NCI-H748 (cell line): ENCODE measurements at regions not wholly inside any gene's neighbourhood (a gene's known extent, or its start where the extent isn't known, plus 50 kb on each side); places are given as distances from the start of the nearest gene placed in this dataset.

Experiments used
- DNase-seq: peaks from one replicate; lab custom pipeline; 2025; ENCODE audit not compliant: unreplicated experiment; lab: John Stamatoyannopoulos, UW

- DNase-seq, result no peak
Measured at GRCh38 chr11:119860561-119861094, 131.6 kb upstream of the NECTIN1 start.

DNA sequence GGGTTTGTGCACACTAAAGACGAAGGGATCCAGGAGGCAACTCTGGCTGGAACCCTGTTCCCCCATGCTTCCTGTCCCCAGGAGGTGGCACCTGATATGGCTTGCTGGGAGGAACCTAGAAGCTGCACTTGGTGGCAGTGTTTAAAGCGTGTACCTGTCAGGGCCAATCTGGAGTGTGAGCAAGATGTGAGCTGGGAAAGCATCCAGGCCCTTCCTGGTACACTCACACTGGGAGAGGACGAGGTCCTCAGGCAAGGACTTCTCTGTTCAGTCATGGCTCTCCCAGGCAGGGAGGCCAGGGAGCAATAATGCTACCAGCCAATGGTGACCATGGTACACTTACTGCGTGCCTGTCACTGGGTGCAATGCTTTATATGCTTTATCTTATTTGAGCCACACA lies 130.7 kb upstream of the NECTIN1 start:
- DNase-seq, result no peak

DNA sequence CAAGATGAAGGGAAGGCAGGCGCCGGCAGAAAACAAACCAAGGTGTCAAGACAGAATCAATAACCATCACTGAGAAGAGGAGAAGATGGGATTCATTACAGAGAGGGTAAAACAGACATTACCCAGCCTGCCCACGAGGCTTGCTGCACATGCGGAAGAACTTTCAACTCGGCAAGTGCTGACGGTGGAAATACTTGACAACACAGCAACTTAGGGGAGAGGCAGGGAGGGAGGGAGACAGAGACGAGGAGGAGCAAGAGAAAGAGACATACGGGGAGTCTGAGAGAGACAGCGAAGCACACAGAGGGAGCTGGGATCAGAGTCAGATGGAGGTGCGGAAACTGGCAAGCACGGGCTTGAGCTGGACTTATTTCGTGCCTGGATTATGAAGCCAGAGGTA lies 129.3 kb upstream of the NECTIN1 start:
- DNase-seq, result no peak

GRCh38 chr11:119856681-119857485 lies 127.9 kb upstream of the NECTIN1 start:
- no peak for DNase-seq

- DNase-seq, result no peak
Measured at GRCh38 chr11:119855066-119855465, 126.1 kb upstream of the NECTIN1 start.

DNA sequence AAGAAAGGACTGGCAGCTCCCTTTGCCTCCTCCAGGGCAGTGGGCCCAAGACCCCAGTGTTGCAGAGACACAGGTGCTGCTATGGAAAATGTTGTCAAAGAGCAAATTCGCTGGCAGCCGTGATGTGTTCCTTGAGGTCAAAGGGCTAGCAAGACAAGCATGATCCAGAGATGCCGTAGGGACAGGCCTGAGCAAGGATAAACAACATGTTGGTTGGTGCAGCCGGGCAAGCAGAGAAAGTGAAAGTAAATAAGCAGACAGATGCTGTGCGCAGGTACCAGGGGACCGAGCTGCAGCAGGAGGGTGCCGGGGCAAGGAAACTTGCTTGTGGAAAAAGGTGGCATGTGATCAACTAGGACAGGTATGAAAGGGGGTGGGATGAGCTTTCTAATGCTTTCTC lies 125.5 kb upstream of the NECTIN1 start:
- DNase-seq, result peak; percentile 8

GRCh38 chr11:119853581-119854360 lies 124.8 kb upstream of the NECTIN1 start:
- DNase-seq, result no peak

DNA sequence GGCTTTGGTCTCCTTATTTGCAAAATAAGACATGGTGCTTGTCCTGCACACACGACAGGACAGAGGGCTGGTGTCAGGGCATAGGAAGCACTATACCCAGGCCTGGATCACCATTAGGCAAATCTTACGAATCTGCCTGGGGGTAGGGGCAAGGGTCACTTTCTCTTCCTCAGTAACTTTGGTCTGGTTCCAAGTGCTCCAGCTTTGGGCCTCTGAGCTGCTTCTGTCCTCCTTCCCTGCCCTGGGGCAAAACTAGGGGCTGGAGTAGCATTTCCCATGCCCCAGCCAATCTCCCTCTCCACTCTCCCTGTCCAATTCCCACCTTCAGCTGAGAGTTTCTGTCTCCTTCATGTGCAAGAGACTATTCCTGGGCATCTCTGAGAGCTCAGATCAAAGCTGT lies 123.7 kb upstream of the NECTIN1 start:
- no peak for DNase-seq

- DNase-seq, result no peak
Measured at GRCh38 chr11:119850822-119851409, 121.9 kb upstream of the NECTIN1 start.

DNA sequence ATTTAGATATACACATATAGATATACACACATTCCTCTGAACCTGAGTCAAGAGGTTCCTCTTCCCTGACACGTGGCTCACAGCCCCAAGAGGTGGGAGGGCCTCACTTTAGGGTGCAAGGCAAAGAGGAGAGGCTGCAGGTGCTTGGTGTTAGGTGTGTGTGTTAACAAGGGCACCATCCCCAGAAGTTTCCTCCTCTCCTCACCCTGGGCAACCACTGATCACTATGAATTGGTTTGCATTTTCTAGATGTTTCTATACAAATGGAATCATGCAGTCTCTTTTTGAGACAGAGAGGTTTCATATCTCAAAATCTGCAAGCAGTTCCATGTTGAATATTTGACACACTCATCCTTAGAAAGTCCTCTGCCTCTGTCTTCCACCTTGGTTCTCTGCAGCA lies 120.9 kb upstream of the NECTIN1 start:
- DNase-seq, result no peak

GRCh38 chr11:119847853-119848252 lies 118.9 kb upstream of the NECTIN1 start:
- no peak for DNase-seq

DNA sequence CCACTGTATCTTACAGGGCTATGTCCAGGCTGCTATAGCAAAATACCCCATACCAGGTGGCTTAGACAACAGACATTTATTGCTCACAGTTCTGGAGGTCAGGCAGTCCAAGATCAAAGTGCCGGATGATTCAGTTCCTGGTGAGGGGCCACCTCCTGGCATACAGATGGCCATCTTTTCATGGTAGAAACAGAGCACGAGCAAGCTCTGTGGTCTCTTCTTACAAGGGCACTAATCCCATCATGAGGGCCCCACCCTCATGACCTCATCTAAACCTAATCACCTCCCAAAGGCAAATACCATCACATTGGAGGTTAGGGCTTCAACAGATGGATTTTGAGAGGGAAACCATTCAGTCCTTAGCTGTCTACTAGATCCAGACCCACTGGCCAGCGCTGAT lies 117.4 kb upstream of the NECTIN1 start:
- no peak for DNase-seq

GRCh38 chr11:119845756-119846155 lies 116.8 kb upstream of the NECTIN1 start:
- no peak for DNase-seq

DNA sequence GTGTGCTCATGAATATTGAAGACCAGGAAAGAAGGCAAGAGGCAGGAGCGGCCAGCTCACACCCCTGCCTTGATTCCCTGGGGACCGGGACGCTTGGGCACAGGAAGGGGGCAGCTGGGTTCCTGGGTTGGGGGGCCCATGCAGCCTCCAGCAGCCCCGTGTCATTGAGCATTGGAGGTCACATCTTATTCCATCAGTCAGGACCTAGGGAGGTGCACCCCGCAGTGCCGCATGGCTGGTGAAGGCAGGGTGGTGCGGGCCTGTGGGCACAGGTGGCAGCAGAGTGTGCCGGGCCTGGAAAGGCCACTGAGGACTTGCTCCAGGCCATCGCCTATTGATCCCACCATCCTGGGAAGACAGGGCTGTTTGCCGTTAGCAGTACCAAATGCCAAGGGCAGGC lies 116.3 kb upstream of the NECTIN1 start:
- DNase-seq, result no peak

- DNase-seq, result no peak
Measured at GRCh38 chr11:119844808-119845207, 115.8 kb upstream of the NECTIN1 start.

DNA sequence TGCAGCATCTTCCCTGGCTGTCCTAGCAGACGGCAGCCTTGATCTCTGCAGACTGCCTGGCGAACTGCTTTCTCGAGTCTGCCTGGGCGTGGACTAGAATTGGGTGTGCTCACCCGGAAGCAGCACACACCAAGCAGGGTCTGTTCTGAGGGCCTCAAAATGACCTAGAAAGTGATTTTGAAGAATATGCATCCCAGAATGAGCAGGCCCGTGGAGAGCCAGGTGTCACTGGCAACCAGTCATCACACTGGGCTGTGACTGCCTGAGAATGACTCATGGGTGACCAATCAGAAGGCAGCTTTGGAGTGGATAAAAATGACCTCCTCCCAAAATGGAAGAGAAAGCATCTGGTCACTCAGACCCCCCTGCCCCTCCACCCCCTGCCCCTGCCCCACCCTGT lies 114.9 kb upstream of the NECTIN1 start:
- no peak for DNase-seq

DNA sequence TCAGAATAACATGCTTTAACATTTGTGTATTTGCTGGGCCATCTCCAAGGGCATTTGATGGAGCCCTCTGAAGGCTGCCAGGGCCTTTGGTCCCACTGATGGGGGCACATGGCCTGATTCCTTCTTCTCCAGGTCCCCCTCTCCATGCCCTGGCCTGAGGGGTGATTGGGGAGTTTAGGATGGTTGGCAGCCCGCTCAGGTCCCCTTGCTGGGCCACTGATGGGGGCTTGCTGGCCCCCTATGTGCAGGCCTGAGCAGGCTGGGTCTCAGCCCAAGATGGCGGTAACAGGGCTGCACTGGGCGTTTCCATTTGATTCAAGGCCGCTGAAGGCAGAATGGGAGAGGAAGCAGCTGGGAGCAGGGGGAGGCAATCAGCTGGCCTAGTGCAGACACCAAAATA lies 113.7 kb upstream of the NECTIN1 start:
- DNase-seq, result no peak

- peak; percentile 7 for DNase-seq
Measured at GRCh38 chr11:119839476-119840133, 110.6 kb upstream of the NECTIN1 start.

- DNase-seq, result no peak
Measured at GRCh38 chr11:119835753-119836152, 106.8 kb upstream of the NECTIN1 start.

- peak; percentile 5 for DNase-seq
Measured at GRCh38 chr11:119832202-119832935, 103.4 kb upstream of the NECTIN1 start.

DNA sequence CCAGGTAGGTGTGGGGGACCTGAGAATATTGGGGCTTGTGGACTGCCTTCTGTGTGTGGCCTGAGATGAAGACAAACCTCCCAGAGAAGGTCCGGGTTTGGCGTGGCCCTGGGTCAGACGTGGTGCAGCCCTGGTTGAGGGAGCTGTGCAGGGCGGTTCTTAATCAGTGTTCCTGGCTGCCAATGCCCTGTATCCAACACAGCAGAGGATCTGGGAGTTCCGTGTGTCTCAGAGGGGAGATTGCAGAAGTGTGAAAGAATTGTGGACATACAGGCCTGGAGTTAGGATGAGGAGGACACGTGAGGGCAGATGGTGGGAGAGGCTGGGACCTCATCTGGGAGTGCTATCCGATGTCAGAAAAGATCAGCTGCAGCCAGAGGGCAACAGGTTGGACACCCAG lies 102.0 kb upstream of the NECTIN1 start:
- no peak for DNase-seq
